ENCODE measurements at regions not wholly inside any gene's neighbourhood (a gene's known extent, or its start where the extent isn't known, plus 50 kb on each side); places are given as distances from the start of the nearest gene placed in this dataset.
"Not testable (repeated sequence)": the region's sequence is repeated elsewhere in the genome, so short reads cannot be mapped to it uniquely, and the experiment has no call there.

GRCh38 chr2:240191001-240191400 lies 50.5 kb upstream of the OTOS start:
- no peak for DNase-seq

DNA sequence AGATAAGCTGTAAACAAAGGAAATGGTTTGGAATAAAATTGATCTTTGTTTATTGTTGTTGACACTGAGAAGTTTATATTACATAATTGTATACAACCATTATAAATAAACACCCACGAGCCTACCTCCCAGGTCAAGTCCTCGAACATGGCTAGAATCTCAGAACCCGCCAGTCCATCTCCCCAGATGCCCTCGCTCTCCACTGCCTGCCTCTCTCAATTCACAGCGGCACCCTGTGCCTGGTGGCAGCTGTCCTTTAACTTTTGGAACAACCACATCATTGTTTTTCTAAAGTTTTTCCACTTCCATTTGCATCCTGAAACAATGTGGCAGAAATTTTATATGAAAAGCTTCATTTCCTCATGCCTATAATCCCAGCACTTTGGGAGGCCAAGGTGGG lies 52.2 kb upstream of the OTOS start:
- no peak for DNase-seq

DNA sequence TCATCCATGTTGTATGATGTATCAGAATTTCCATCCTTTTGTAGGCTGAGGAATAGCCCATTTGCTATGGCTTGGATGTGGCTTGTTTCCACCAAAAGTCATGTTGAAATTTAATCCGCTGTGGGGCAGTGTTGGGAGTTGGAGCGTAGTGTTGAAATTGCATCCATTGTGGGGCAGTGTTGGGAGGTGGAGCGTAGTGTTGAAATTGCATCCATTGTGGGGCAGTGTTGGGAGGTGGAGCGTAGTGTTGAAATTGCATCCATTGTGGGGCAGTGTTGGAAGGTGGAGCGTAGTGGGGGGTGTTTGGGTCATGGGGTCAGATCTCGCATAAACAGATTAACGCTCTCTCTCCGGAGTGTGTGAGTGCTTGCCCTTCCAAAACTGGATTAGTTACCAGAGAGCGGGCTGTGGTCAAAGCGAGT lies 53.9 kb upstream of the OTOS start:
- DNase-seq: not testable (repeated sequence)

DNA sequence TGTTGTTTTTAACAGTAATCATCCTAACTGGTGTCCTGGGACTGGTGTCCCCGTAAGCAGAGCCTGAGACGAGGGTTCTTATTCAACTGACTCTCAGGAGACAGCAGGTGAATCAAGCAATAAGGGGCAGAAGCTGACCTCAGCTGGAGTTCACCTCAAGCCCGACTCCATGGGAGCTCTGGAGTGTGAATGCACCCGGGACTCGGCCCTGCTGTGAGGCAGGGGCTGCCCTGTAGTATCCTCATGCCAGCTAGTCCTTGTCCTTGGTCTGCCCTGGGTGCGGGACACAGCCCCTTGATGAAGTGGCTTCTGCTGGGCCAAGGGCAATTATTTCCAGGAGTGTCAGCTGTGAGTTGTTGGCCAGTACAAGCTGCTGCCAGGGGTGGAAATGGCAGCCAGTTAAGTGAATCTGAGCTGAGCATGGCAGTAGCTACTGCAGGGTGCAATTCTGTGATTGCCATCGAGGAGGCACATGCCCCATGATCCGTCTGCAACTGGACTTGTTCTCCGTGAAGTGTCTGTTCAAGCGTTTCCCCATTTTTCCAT lies 54.9 kb upstream of the OTOS start:
- no peak for DNase-seq

DNA sequence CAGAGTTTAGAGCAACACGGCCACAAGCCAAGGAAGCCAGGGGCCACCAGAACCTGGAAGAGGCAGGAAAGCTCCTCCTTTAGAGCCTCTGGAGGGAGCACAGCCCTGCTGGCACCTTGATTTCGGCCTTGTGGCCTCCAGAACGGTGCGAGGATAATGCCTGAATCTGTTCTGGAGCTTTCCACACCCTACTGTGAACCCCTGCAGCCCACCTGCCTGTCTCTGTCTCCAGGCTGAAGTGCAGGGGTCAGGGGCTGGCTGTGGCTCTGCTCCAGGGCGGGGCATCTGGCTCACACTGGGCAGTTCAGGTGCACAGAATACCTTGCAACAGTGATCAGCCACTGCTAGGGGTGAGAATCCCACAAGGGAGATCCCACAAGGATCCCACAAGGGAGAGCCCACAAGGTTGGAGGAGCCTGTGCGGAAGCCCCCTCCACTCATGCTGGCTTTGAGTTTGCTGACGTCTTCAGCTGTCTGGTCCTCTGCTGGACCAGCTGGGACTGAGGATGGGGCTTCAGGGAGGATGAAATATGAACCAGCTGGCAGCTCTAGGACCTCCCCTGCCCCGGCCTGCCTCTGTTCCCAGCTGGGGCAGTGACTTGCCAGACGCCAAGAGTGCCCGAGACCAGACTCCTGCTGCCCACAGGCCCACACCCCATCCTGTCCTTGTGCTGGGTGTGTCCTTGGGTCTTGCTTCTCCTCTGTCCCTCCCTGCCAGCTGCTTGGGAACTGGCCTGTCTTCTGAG lies 56.4 kb upstream of the OTOS start:
- DNase-seq: no peak

DNA sequence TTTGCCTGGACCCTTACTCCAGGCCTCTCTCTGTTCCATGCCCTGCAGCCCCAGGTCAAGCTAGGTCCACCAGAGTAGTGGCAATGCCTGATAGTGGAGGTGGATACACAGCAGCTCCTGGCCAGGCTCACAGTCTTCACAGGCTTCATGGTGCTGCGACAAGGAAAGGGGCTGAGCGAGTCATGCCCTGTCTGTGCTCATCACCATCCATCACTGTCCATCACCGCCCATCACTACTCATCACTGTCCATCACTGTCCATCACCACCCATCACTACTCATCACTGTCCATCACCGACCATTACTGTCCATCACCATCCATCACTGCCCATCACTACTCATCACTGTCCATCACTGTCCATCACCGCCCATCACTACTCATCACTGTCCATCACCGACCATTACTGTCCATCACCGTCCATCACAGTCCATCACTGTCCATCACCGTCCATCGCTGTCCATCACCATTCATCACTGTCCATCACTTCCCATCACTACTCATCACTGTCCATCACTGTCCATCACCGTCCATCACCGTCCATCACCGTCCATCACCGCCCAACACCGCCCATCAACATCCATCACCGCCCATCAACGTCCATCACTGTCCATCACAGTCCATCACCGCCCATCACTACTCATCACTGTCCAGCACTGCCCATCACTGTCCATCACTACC lies 57.1 kb upstream of the OTOS start:
- DNase-seq: no peak

GRCh38 chr2:240198226-240198625 lies 57.8 kb upstream of the OTOS start:
- DNase-seq: no peak

GRCh38 chr2:240199133-240199870 lies 58.8 kb upstream of the OTOS start:
- DNase-seq: no peak

- no peak for DNase-seq
These were observed 60.0 kb upstream of the OTOS start for GRCh38 chr2:240200230-240201051.

GRCh38 chr2:240201866-240202265 lies 61.4 kb upstream of the OTOS start:
- no peak for DNase-seq

DNA sequence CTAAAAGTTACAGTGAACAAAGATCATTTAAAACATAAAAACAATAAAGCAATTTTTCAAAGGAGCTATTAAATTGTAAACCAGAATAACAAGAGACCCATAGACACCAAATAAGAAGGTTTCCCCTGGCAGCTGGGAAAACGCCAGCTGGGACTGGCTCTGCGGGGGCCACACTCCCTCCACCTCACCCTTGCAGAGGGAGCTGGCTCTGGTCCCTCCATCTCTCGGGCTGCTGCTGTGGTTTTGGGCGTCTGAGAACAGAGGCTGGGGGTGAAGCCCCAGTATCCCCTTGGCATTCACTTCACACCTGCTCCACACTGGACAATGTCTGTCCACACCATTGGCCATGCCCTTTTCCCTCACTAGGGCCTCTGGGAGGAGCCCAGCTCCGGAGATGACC lies 62.1 kb upstream of the OTOS start:
- no peak for DNase-seq

DNA sequence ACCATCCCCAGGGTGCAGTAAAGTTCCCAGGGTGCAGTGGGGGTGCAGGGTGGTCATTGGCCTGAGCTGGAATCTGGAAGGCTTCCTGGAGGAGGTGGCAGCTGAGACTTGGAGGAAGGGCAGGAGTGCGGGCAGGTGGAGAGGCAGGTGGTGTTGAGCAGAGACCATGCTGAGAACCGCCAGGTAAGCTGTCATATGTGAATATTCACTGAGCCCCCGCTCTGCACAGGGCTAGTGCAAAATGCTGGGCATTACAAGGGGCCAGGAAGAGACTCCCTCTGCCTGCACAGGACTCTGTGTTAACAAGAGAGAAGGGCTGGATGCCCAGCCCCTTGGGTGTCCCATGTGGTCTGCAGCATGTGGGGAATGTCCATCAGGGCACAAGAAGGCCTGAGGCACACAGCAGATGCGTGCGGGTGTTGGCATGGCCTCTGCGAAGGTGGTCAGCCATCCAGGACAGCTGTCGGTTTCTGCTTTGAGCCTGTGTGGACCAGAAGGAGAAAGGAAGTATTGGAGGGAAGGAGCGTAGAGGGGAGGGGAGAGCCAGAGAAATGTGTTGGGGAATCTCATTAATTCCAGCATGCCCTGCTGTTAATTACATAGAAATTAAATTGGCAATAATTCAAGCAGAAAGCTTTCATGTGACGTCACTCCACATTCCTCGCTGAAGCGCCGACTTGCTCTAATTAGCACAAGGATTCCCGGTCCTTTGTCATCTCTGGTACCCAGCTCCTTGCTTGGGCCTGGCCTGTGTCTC lies 62.8 kb upstream of the OTOS start:
- DNase-seq: no peak

DNA sequence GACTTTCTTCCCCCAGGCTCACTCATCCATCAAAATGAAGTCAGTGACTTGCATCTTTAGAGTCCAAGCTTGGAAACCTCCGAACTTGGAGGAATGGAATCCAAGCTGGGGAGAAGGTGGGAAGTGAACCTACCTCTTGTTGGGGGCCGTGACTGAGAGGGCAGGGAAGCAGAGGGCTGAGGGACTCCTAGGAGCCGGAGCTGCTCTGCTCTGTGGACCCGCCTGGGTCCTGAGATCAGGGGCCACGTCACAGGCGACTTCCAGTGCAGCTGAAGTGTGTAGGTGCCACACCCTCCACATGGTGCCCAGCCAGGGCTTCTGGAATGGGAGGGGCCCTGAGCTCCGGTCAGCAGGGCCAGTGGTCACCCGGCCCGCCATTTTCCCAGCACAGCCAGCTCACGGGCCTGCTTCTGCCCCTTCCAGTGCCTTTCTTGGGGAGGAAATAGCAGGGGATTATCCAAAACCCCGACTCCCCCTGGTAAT lies 63.4 kb upstream of the OTOS start:
- no peak for DNase-seq

DNA sequence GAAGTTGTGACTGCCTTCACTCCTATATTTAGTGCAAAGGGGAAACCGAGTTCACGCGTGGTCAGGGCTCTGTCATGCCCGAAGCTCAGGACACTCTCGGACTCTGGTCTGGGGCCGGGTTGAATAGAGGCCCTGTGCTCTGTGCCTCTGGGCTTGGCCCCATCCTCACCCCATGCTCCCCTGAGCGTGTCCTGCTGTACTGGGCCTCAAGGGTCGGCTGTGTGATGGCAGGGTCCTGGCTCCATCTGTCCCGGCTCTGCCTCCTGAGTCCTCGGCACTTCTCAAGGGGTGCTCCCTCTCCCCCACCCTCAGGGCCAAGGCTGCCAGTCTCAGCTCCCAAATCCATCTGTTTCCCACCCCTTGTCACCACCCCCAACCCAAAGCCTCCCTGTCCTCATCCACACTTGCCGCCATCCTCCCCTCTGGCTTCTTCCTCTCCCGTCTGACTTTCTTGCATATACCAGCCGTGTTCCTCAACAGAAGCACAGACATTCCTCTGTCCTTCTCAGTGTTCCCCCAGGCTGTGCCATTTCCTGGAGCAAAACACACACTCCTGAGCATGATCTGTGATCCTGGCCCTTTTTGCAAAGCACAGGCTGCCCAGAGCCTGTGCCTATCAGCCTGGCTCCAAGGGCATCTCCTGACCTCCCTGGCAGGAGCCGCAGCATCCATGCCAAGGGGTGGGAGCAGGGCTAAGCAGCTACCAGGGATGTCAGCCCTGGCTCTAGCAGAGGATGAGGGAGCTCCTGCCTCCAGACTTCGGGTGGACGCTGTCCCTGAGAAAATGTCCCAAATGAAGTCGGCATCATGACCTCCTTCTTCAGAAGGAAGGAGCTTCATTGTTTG lies 64.2 kb upstream of the OTOS start:
- no peak for DNase-seq

DNA sequence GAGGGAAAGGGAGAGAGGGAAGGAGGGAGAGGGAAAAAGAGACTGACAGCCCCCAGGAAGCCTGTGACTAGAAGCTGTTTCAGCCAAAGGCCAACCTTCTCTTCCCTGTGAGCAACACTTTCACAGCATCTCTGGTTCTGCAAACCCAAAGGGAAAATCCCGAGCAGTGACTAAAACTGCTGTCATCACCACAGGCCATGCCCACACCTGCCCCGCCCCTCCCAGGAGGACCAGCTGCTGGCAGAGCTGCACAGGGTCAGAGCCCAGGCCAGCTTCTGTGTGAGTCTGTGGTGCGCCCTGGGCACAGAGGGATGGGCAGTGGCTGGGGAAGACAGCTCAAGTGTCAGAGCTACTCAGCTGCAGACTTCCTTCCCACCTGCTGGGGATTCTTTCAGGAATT lies 64.9 kb upstream of the OTOS start:
- no peak for DNase-seq

DNA sequence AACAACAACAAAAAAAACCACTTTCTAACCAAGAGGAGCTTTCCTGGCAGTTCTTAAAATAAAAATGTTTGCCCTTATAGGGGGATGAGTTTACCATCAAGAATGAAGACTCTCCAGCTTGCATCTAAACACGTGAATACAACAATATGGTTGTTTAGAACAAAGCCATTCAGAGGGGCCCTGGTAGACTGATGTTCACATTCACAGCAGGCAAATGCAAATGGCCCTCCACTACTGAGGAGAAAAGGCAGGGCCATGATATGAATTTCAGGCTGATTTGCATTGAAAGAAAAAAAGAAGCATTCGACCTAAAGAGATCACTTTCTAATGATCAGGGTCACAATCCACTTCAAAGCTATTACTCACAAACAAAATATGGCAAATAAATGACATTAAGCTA lies 65.3 kb upstream of the OTOS start:
- no peak for DNase-seq

DNA sequence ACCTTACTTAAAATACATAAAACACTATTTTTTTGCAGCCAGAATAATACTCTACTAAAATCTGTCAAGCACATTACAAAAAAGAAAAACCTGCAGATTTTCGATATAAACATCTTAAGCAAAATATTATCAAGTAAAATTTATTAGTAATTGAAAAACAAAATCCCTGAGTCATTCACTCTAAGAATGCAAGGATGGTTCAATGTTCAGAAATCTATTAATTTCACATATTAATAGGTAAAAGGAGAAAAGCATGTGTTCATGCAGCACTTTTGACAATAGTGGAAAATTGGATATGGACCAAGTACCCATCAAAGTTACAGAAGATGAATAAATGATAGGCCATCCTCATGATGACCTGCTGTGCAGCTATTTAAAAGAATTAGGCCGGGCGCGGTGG lies 66.2 kb upstream of the OTOS start:
- no peak for DNase-seq

- no peak for DNase-seq
These were observed 67.2 kb upstream of the OTOS start for GRCh38 chr2:240207661-240208060.

DNA sequence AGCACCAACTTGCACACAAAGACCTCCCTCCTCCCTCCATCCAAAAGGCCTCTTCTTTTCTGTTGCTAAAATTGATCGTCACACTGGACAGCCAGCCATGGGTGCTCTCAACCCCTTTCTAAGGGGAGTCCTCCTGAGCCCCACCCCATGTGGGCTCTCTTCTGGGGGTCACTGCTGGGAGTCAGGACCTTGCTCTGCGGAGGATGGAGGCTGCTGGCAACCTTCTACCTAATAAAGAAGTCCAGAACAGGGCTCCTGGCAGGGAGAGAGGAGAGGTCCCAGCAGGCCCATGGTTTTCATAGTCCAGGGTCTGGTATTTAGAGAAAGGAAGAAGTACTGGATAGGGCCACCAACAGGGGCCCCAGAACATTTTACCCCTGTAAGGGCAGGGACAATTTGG lies 67.6 kb upstream of the OTOS start:
- DNase-seq: no peak

DNA sequence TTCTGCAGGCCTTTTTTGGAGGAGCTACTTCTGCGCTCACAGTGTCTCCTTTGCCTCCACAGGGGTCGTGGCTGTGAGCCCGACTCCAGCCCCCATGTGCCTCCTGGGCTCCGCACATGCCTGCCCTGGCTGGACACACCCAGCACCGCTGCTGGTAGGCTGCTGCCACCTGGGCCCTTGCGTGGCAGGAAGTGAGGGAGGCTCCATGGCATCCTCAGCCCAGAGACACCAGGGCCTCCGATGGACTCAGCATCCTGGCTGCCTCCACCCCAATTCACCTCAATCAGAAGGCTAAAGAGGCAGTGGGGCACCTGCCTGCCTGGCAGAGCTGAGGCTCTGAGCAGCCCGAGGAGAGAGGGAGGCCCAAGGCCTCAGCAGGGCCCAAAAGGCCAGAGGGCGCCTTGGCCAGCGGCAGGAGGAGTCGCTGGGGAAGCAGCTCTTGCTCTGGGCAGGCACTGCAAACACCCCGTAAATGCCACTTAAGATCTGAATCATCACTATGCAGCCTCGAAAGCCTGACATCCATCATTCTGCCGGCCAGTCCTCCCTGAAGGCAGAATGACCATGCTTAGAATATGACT lies 68.3 kb upstream of the OTOS start:
- no peak for DNase-seq
